IMR-90 (cell line): ENCODE measurements at regions not wholly inside any gene's neighbourhood (a gene's known extent, or its start where the extent isn't known, plus 50 kb on each side); places are given as distances from the start of the nearest gene placed in this dataset.

ENCODE experiments used
- ATAC-seq: fragments of 200-7000 bp; cut with Tn5 transposase; 2 replicates; pipeline ENCODE4 v1.9.1; 2020; ENCODE audit warnings: low read depth, mild to moderate bottlenecking, moderate library complexity
- BruUV-seq: library from RNA; stranded (reverse); fragments of 400-500 nt; replicated peaks from 2 replicates; lab custom pipeline; 2021; lab: Mats Ljungman, UMichigan
- CTCF ChIA-PET: fragments of 300-600 bp; formaldehyde crosslinking; extraction: SDS; loops from one replicate; lab custom pipeline; 2021; ENCODE audit warnings: antibody characterized with exemption; lab: Yijun Ruan, JAX
- POLR2A ChIA-PET: fragments of 300-600 bp; sonication (Branson Sonifier 250); formaldehyde crosslinking; loops from one replicate; lab custom pipeline; 2022; ENCODE audit warnings: antibody characterized with exemption; ENCODE audit not compliant: unreplicated experiment; lab: Charles Lee
- DNase-seq: peaks from one replicate; pipeline ENCODE4 v3.0.0; 2013
- H2AFZ ChIP-seq: replicated peaks from 2 replicates; pipeline ENCODE3; 2013; ENCODE audit warnings: low read length, mild to moderate bottlenecking; ENCODE audit not compliant: poor library complexity
- H2AK5ac ChIP-seq: 2 replicates; pipeline ENCODE4 v1.6.1; 2013; ENCODE audit warnings: low read depth, low read length, inconsistent platforms
- H2AK9ac ChIP-seq: replicated peaks from 2 replicates; pipeline ENCODE3; 2013; ENCODE audit warnings: mild to moderate bottlenecking, low read depth, low read length, moderate library complexity; ENCODE audit not compliant: poor library complexity
- H2BK120ac ChIP-seq: 2 replicates; pipeline ENCODE4 v1.6.1; 2013; ENCODE audit warnings: low read depth, low read length, inconsistent platforms
- H2BK15ac ChIP-seq: 3 replicates; pipeline ENCODE4 v1.6.1; 2013; ENCODE audit warnings: low read depth, low read length, inconsistent platforms
- H2BK20ac ChIP-seq: 2 replicates; pipeline ENCODE4 v1.6.1; 2013; ENCODE audit warnings: low read depth, mild to moderate bottlenecking, inconsistent platforms, low read length, moderate library complexity
- H2BK5ac ChIP-seq: 2 replicates; pipeline ENCODE4 v1.6.1; 2013; ENCODE audit warnings: mild to moderate bottlenecking, low read depth, low read length, inconsistent platforms; ENCODE audit not compliant: poor library complexity, severe bottlenecking
- H3K14ac ChIP-seq: replicated peaks from 2 replicates; pipeline ENCODE4 v1.6.1; 2013; ENCODE audit warnings: low read depth, low read length, inconsistent platforms
- H3K18ac ChIP-seq: 2 replicates; pipeline ENCODE4 v1.6.1; 2013; ENCODE audit warnings: low read depth, low read length, control low read depth
- H3K23ac ChIP-seq: 2 replicates; pipeline ENCODE4 v1.6.1; 2013; ENCODE audit warnings: low read depth, low read length, inconsistent platforms
- H3K27ac ChIP-seq: 2 replicates; pipeline ENCODE4 v1.5.1; 2013; ENCODE audit warnings: mild to moderate bottlenecking, control low read depth, low read length; ENCODE audit not compliant: insufficient read depth
- H3K27me3 ChIP-seq: 2 replicates; pipeline ENCODE4 v1.6.1; 2013; ENCODE audit warnings: low read length; ENCODE audit not compliant: control insufficient read depth, insufficient read depth
- H3K36me3 ChIP-seq: 2 replicates; pipeline ENCODE4 v1.6.1; 2013; ENCODE audit warnings: low read length, mixed read lengths; ENCODE audit not compliant: control insufficient read depth, insufficient read depth
- H3K4ac ChIP-seq: 2 replicates; pipeline ENCODE4 v1.6.1; 2013; ENCODE audit warnings: low read depth, low read length, inconsistent platforms
- H3K4me1 ChIP-seq: 2 replicates; pipeline ENCODE4 v1.6.1; 2013; ENCODE audit warnings: low read length, mixed read lengths; ENCODE audit not compliant: control insufficient read depth, insufficient read depth
- H3K4me2 ChIP-seq: 2 replicates; pipeline ENCODE4 v1.6.1; 2013; ENCODE audit warnings: low read depth, mild to moderate bottlenecking, control low read depth, low read length, moderate library complexity
- H3K4me3 ChIP-seq: 2 replicates; pipeline ENCODE4 v1.5.1; 2013; ENCODE audit warnings: low read depth, mild to moderate bottlenecking, control low read depth, low read length, moderate library complexity; ENCODE audit not compliant: insufficient read depth
- H3K56ac ChIP-seq: 2 replicates; pipeline ENCODE4 v1.6.1; 2013; ENCODE audit warnings: low read length, inconsistent platforms; ENCODE audit not compliant: insufficient read depth; ENCODE audit errors: extremely low read depth
- H3K79me1 ChIP-seq, 2 experiments: 2 replicates each; pipeline ENCODE4 v1.6.1; 2013; ENCODE audit warnings: low read length in 2 of 2, inconsistent platforms in 1 of 2, low read depth in 1 of 2
- H3K9ac ChIP-seq: 2 replicates; pipeline ENCODE4 v1.6.1; 2013; ENCODE audit warnings: low read depth, low read length, control low read depth
- H3K9me1 ChIP-seq: 2 replicates; pipeline ENCODE4 v1.6.1; 2013; ENCODE audit warnings: low read length, inconsistent platforms; ENCODE audit not compliant: insufficient read depth
- H3K9me3 ChIP-seq: 2 replicates; pipeline ENCODE4 v1.6.1; 2013; ENCODE audit warnings: low read length; ENCODE audit not compliant: control insufficient read depth, insufficient read depth
- H4K20me1 ChIP-seq: 2 replicates; pipeline ENCODE4 v1.6.1; 2013; ENCODE audit warnings: low read length, inconsistent platforms; ENCODE audit not compliant: insufficient read depth
- H4K5ac ChIP-seq: 2 replicates; pipeline ENCODE4 v1.6.1; 2013; ENCODE audit warnings: mild to moderate bottlenecking, low read depth, low read length, control low read depth
- H4K8ac ChIP-seq, 2 experiments: 2 replicates each; pipeline ENCODE4 v1.6.1; 2013; ENCODE audit warnings: low read depth in 2 of 2, low read length in 2 of 2, control low read depth in 1 of 2, inconsistent platforms in 1 of 2
- H4K91ac ChIP-seq: 2 replicates; pipeline ENCODE4 v1.6.1; 2013; ENCODE audit warnings: low read depth, low read length, inconsistent platforms; ENCODE audit not compliant: insufficient read depth
- BHLHE40 ChIP-seq: fragments of 150-350 bp; IDR thresholded peaks from 2 replicates; pipeline ENCODE4 v1.6.1; 2016; ENCODE audit warnings: mild to moderate bottlenecking, low read depth, low read length
- NFE2L2 ChIP-seq: fragments of 150-350 bp; IDR thresholded peaks from 2 replicates; pipeline ENCODE4 v1.6.1; 2016; ENCODE audit warnings: low read depth, mild to moderate bottlenecking, low read length
- POLR2A ChIP-seq: IDR thresholded peaks from 2 replicates; pipeline ENCODE4 v1.6.1; 2012; ENCODE audit warnings: mild to moderate bottlenecking, low read depth, low read length
- WGBS, 2 experiments: methylation state at CpG; one replicate each; pipeline versions ENCODE4 v1.1.5 to v1.1.7; 2013; ENCODE audit warnings: missing lambda C conversion rate in 2 of 2; ENCODE audit not compliant: insufficient read length in 1 of 2; ENCODE audit errors: extremely low coverage in 2 of 2; 5-methylcytosine and 5-hydroxymethylcytosine counted together
- dilution Hi-C: fragments of 300-500 bp; cut with HindIII; formaldehyde crosslinking; loops from one replicate; pipeline ENCODE4 v1.14.3; 2018; ENCODE audit warnings: low sequenced_read_pairs; ENCODE audit not compliant: unreplicated experiment
- in situ Hi-C: fragments of 300-500 bp; cut with MboI; formaldehyde crosslinking; loops from 3 replicates; pipeline ENCODE4 v1.14.3; 2019; ENCODE audit warnings: low sequenced_read_pairs, inconsistent platforms, mixed read lengths
- intact Hi-C: fragments of 100-400 bp; cut with micrococcal nuclease; formaldehyde crosslinking; loops from 2 replicates; pipeline ENCODE4 v1.10.0; 2022

DNA sequence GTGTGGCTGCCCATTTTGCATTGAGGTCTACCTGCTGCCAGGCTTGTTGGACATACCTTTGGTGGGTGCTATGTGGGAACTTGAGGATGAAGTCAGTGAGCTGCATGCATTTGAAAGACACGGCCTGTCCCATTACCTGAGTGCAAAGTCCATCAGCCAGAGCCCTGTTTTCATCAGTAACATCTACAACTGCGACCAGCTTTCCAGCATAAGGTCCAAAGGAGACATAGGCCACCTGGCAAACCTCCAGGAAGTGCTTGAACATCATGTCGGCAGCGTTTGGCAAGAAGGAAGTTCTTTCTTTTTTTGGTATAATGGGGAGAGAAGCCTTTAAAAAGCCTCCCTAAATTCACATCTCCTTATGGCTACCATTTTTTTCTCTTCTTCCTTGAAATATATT is 143.1 kb downstream of the FAM161A start:
- Histone ChIP-seq H3K23ac (no peak overlapping the region), H3K4me1 (peaks cover 2% of the 10 kb centered on the region), H3K18ac (no peak overlapping the region), H2BK15ac (no peak overlapping the region), H2AK9ac (no peak overlapping the region), H2AK5ac (no peak overlapping the region), H2BK5ac (no peak overlapping the region), H3K79me1 (no peaks in the 10 kb centered on the region), H3K4me3 (no peak overlapping the region), H3K27ac (no peak overlapping the region), H3K9me1 (no peaks in the 10 kb centered on the region), H2BK120ac (no peak overlapping the region), H3K27me3 (peaks cover 5% of the 10 kb centered on the region), H2AFZ (no peak overlapping the region), H4K8ac (no peak overlapping the region), H3K9me3 (no peaks in the 10 kb centered on the region), H2BK20ac (no peak overlapping the region), H3K4me2 (no peak overlapping the region), H3K4ac (no peak overlapping the region), H4K91ac (no peak overlapping the region), H3K9ac (no peak overlapping the region), H4K20me1 (no peaks in the 10 kb centered on the region), H3K14ac (no peak overlapping the region), H3K36me3 (no peaks in the 10 kb centered on the region), H3K56ac (no peak overlapping the region), H4K5ac (no peak overlapping the region)
- dilution Hi-C loops (no loop called here), in situ Hi-C loops (no loop called here), intact Hi-C loops (no loop called here)
- DNase-seq = no peak
- TF ChIP-seq BHLHE40 (no peak), POLR2A (no peak), NFE2L2 (no peak)
- ChIA-PET POLR2A (no interaction called here), CTCF (no interaction called here)
- no CpG with 5 or more reads among the region's 4 CpGs for WGBS, 2 experiments
- ATAC-seq = no peak
- no TSS peak for BruUV-seq
